Fibroblast of peridontal ligament (primary cell): ENCODE measurements at regions not wholly inside any gene's neighbourhood (a gene's known extent, or its start where the extent isn't known, plus 50 kb on each side); places are given as distances from the start of the nearest gene placed in this dataset.
"Not testable (repeated sequence)": the region's sequence is repeated elsewhere in the genome, so short reads cannot be mapped to it uniquely, and the experiment has no call there.

Experiments
- DNase-seq: peaks from one replicate; pipeline ENCODE4 v3.0.0-alpha.2; 2010; ENCODE audit errors: extremely low read depth

DNA sequence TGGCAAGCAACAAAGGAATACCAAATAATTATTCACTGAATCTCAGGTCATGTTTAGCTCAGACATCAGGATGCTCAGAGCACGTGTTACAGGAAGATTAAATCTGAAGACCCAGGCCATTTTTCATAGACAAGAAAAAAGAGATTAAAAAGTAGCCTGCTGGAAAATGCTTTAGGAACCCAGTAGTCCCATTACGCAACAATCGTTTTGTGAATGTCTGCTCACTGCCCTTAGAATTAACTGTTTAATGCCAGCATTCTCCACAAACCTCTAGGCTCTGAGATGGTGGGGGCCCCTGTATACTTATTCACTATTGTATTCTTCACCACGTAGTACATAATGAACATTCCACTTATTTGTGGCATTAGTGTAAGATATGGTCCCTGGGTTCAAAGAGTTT, 154.6 kb upstream of the NYAP2 start:
- no peak for DNase-seq

DNA sequence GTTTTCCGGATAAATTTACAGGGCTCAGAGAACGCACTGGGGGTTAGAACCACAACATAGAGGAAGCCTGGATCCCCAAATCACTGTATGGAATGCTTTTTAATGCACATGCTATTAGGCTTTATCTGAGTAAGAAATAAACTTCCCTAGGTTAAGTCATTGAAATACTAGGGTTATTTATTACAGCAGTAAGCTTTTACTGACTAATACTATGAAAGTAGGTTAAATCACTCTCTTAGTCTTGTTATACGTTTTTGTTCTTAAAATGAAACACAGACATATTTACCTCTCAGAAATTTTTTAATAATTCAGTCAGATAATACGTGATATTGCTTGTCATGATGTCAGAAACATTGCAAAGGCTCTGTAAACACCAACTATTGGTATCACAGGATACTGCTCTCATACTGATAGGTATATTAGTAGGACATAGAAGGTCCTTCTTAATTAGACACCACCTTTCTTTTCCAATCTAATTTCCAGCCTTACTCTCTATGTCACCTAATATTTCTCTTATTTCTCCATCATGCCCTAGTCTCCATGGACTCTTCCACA, 162.7 kb upstream of the NYAP2 start:
- no peak for DNase-seq

DNA sequence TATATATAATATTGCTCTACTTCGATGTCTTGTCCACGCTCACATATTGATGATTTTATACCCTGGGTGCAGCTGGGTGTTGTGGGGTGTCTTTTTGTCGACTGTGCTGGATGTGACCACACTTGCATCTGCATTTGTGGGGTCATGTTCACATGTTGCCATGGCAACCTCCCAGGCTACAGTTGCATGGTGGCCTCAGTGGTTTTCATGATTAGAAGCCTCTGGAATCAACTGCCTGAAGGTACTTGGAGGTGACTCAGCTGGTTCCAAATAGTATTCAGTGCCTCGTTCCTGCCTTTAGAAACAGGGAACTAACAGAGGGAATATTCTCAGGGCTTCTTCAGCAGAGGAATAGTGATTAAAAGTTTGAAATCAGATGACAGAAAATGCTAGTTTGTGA, 166.3 kb upstream of the NYAP2 start:
- DNase-seq: peak; percentile 32

DNA sequence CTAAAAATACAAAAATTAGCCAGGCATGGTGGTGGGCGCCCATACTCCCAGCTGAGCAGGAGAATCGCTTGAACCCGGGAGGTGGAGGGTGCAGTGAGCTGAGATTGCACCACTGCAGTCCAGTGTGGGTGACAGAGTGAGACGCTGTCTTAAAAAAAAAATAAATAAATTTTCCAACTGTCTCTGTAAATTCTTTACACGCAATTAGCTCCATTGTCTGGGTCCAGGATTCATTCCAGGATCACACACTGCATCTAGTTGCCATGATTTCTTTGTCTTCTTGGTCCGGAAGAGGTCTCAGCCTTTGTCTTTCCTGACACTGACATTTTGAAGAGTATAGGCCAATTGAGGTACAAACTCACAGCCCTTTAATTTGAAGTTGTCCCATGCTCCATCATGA, 167.6 kb upstream of the NYAP2 start:
- DNase-seq: no peak

DNA sequence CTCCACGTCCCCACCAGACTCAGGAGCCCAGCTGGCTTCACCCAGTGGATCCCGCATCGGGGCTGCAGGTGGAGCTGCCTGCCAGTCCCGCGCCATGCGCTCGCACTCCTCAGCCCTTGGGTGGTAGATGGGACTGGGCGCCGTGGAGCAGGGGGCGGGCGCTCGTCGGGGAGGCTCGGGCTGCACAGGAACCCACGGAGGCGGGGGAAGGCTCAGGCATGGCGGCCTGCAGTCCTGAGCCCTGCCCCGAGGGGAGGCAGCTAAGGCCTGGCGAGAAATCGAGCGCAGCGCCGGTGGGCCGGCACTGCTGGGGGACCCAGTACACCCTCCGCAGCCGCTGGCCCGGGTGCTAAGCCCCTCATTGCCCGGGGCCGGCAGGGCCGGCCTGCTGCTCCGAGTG, 170.2 kb upstream of the NYAP2 start:
- DNase-seq: not testable (repeated sequence)

DNA sequence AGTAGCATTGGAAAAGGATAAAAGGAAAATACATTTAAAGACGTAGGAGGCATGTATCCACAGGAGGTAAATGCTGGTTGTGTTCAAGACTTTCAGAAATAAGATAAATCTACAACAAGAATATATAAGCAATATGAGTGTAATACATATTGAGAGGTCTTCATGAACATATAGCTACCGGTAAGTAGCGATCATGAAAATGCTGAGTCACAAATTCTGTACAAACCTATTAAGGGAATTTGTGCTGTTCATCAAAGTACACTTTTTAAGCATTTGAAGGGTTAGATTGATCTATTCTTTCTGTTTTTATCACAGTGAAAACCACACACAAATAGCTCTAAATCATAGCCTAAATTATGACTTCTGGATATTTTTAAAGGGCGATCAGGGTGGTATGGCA, 173.1 kb upstream of the NYAP2 start:
- DNase-seq: no peak

DNA sequence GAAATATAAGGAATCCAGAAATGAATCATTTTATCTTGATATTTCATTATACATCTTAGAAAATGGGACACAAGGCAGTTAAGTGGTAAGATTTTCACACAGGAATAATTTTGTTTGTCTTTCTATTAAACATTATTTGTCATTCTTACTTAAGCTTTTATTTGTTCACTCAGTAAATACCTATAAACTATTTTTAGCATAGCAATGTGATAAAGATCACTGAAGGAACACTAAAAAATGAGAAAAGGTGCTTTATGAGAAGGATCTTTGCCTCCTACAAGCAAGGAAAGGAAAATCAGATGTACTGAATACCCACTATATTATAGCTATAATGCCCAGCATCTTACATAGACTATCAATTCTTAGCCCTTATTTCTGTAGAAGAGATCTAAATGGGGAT, 176.2 kb upstream of the NYAP2 start:
- DNase-seq: no peak

DNA sequence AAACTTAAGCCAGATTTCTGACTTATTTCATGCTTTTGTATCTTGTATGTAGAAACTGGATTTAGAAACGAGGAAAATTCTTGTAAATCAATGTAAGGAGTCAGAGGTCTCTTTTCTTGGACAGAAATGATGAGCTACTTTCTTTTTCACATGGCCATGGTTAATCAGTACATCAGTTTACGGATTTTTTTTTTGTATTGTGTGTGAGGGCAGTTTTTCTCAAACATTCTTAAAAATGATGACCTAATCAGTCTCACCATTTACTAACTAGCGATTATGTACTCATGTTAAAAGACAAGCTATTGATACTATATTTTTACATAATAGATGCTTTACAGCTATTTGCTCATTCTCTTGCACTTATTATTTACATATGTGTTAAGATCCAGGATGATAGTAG, 165.2 kb upstream of the DOCK10 start:
- no peak for DNase-seq

DNA sequence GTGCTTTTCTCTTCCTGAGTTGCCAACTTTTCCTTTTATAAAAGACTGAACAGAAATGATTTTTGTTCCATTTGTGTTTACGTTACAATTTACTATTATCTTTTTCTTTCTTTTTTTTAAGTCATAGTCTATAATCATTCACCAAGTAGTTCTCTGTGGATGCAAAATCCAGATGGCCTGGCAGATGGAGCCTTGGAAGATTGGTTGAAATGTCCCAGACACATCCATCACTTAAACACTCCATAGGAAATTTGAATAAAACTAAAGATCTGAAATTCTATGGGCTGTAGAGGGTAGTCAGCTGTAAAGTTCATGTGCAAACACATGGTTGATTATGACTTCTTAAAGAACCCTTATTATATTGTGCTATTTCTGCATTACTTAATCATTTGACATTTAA, 164.8 kb upstream of the DOCK10 start:
- DNase-seq: no peak

DNA sequence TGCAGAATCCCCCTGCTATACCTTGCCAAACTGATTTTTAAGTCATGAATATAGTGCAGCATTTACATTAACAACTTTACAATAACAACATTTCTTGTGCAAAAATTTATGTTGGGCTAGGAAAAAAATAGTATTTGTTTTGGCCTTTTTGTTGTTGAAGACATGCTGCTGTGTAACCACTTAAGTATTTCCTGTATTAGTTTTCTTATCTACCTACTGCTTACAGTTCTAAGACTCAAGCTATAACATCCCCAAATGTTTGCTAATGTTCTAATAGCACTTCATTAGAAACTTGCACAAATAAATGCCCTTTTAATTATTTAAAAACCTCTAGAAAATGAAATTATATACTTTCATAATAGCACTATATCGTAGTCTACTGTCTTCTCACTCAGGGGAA, 154.3 kb upstream of the DOCK10 start:
- DNase-seq: no peak

DNA sequence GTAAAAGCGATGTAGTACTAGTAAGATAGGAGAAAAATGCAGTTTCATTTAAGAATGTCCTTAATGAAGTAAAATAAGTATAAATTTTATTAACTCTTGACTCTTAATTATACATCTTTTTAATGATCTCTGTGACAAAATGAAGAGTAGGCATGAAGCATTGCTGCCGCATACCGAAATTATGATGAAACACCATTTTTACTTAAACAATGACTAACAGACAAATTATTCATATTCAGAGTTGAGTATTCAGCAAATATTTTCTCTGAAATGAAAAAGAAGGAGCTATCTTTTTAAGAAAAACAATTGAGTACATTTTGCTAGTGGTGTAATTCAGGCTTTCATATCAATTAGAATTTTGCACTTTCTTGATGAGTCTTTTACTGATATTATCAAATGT, 150.6 kb upstream of the DOCK10 start:
- peak; percentile 54 for DNase-seq

DNA sequence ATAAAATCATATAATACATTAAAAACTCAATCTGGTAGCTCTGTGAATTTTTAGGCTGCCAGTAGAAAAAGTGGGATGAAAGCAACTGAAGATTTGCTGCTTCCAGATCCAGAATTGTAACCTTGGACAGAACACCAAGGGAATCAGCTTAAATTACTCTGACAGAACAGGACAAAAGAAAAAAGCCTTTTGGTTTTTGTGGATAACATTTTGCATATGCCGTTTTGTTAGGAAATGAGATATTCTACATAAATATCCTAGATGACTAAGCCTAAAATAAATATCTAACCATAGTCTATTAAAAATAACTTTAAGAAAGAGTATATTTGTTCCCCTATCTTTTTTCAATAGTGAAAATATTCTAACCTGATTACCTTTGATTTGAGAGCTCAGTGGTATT, 148.7 kb upstream of the DOCK10 start:
- DNase-seq: peak; percentile 59

DNA sequence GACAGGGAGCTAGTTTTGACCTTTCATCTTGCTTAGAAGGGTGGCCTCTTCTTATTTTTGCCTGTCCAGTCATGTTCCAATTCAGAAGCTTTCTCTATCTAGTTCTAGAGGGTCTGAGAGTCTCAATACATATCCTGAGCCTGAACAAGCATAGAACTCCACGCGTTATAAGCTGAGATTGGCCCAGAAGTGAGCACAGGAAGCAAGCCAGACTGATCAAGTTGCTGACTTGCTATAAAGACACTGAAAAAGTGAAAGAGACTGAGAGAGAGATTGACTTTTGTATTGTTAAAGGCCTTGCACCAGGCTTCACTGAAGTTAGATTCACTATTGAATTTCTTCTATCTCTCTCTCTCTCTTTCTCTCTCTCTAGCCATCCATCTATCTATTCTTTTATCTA, 142.7 kb upstream of the DOCK10 start:
- no peak for DNase-seq

DNA sequence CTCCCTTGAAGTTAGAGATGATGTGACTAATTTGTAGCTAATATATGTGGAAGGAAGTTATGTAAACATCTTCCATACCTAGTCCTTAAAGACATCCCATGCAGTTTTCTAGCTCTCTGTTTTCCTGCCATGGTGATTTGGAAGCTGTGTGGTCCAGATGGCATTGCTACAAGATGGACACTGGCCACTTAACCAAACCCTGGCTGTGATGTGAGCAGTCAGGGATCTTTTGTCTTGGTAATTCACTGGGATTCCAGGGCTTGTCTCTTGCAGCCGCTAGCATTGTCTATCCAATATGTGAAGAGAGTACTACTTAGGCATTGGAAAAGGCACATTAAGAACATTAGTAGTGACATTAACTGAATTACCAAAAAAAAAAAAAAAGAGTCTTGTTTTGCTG, 139.9 kb upstream of the DOCK10 start:
- no peak for DNase-seq

DNA sequence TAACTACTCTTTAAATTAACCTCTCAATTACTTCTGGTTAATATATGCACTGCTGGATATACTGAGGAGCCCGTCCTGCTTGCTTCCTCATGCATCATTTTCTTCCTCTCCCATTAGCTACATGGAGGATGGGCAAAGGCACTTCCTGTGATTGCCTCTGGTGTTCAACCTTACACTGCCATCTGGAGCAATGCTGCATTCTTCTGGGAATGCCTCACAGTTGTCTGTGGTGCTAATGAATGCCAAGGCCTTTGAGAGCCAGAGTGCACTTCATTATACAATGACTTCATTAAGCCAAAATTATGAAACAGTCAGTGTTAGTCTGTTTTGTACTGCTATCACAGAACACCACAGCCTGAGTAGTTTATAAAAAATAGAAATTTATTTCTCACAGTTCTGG, 134.8 kb upstream of the DOCK10 start:
- DNase-seq: peak; percentile 75

DNA sequence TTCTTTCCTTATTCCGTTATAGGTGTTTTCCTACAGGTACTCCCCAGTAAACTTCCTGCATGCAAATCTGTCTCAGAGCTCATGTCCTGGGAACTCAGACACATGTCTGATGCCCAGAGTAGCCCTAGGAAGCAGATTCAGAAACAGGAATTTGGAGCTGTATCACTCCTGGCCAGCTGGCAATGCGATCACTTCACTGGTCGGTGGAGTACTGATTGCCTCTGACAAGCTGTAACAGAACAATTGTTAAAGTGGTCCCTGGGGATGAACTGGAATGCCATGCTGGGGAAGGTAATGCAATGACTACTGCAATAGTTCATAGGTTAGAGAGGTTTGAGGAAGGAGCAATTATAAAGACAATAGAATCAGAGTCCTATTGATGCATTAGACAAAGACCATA, 131.6 kb upstream of the DOCK10 start:
- peak; percentile 37 for DNase-seq

DNA sequence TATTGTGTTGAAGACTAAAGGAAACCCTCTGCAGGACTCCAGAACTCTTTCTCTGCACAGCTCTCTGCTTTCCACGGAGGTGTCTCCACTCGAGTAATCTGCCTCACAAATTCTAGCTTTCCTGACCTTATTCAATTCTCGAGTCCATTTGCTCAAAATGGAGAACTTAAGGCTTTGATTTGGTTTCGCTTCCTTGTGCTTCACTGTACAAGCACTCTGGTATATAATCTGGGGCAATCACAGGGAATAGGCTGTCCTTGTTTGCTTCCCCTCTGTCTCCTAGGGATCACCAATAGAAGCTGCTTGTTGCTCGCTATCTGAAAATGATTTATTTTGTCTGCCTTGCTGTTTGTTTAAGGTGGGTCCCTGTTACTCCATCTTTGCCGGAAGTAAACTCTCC, 129.1 kb upstream of the DOCK10 start:
- DNase-seq: no peak

DNA sequence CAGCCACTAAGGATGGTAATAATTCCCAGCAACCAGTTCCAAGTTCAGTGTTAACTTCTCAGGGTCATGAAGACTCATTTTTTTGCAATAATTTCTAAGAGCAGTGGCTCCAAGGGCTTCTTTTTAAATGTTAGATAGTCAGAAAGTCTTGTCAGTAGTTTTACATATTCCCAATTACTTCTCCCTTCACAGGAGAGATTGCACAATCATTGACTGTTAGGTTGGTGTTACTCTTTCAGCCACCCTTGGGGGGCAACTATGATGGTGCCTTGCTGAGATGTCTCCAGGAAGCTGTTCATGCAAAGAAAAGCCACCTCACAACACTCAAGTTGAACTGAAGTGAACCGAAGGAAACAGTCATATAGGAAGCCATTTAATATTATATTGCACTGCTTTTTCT, 127.9 kb upstream of the DOCK10 start:
- no peak for DNase-seq

DNA sequence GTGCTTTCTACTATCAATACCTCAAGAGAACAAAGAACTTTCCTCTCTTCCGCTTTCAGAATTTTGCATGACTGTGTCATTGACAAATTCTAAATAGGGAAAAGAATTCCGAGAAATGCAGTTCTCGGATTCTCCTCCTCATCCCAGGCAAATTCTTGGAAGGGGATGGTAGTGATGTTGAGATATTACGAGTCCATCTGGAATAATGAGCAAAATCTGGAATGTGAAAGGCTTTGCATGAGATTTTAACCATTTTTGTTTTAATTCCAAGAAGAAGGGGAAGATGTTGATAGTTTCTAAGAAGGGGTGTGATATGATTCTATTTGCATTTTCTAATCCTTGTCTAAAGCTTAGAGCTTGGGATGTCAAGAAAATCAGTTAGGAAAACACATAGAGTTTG, 127.1 kb upstream of the DOCK10 start:
- DNase-seq: no peak

DNA sequence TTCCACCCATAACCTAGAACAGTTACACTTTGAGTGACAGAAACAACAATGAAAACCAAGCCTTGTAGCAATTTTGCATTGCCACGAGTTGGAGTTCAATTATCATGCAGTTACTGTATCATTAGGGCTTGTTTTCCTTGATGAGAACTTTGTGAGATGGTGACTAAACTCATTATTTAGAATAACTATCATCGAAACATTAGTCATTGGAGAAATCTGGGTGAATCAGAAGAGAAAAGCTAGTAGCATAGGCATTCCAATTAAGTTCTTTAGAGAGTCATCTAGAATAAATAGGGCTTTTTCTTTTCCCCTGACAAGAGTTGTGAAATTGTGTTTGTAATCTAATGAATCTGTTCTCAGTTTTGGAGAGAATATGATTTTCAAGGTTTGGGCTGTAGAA, 122.8 kb upstream of the DOCK10 start:
- peak; percentile 48 for DNase-seq

DNA sequence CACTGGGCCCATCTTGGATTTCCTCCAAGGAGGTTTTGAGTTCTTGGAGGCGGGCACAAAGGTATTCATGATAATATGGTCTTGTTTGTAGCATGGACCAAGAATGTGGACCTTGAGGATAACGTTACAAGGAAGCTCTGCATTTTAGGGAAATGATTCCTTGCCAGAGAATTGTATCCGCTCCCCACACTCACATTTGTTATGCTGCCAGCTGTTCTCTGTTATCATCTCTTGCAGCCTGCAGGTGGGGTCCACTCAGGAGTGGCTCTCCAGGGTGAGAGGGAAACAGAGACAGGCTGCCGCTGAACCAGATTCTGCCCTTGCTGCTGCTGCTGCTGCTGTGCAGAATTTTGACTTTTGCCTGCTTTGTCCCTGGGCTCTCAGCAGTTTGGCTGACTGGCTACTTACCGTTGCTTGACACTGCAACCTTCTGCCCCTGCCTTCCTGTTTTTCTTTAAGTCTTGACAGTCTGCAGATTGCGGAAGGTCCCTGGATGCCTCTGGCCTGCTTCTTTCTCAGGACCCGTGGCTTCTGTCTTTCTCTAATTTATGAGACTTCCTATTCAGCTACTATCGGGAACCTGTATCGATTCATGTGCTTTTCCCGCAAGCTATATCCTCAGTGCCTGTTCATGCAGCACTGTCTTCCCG, 122.3 kb upstream of the DOCK10 start:
- no peak for DNase-seq

DNA sequence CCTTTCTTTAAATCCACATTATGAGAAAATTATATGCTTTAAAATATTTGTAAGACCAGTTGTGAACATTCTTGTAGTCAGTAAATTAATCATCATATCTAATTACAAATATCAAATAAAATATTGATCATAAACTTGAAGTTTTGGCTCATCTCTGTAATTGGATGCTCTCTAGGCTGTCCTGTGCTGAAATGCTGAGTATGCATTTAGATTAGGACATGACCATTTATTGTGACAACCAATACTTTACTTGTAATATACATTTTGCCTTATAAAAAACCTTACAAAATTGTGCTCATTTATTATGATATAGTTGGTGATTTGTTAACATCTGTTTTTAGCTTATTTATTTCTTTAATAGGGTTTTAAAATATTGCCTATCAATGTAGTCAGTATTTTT, 116.1 kb upstream of the DOCK10 start:
- no peak for DNase-seq

DNA sequence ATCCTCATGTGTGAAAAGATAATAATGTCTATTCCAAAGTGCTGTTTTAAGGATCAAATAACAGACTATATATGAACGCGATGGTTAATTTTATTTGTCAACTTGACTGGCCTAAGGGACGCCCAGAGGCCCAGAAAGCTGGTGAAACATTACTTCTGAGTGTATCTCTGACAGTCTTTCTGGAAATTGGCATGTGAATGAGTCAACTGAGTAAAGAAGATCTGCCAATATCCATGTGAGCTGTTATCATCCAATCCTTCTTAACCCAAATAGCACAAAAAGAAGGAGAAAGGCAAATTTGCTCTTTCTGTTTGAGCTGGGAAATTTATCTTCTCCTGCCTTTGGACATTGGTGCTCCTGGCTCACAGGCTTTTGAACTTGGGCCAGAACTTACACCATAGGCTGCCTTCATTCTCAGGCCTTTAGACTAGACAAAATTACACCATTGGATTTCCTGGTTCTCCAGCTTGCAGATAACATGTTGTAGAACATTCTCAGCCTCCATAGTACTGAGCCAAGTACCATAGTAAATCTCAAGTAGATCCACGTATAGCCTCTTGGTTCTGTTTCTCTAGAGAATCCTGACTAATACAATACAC, 114.7 kb upstream of the DOCK10 start:
- no peak for DNase-seq

DNA sequence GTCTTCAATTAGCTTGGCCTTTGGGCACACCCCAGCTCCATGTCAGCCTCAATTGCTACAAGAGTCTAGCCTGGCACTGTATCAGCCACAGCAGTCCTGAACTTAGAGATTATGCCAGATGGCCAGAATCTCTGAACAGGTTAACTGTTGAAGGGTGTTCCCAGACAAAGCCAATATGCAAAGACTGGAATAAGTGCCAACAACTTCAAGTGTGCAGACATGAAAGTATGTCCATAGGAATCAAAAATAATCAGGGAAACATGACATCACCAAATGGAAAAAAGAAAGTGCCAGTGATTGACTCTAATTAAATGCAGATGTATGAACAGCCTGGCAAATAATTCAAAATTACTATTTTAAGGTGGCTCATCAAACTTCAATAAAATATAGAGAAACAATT, 98.5 kb upstream of the DOCK10 start:
- peak; percentile 56 for DNase-seq
